Neuronal stem cell (in vitro differentiated cells): ENCODE measurements at regions not wholly inside any gene's neighbourhood (a gene's known extent, or its start where the extent isn't known, plus 50 kb on each side); places are given as distances from the start of the nearest gene placed in this dataset.

Experiments used
- DNase-seq: peaks from one replicate; pipeline ENCODE4 v3.0.0-alpha.2; 2013; ENCODE audit warnings: low spot score
- H2AFZ ChIP-seq: one replicate; pipeline ENCODE4 v1.6.1; 2013; ENCODE audit warnings: mild to moderate bottlenecking, low read length, inconsistent platforms
- H2AK5ac ChIP-seq: 2 replicates; pipeline ENCODE4 v1.6.1; 2013; ENCODE audit warnings: low read depth, mild to moderate bottlenecking, inconsistent platforms, low read length, moderate library complexity, mixed read lengths
- H2BK120ac ChIP-seq: 2 replicates; pipeline ENCODE4 v1.6.1; 2013; ENCODE audit warnings: low read depth, mild to moderate bottlenecking, inconsistent platforms, low read length, moderate library complexity, mixed read lengths
- H2BK12ac ChIP-seq: one replicate; pipeline ENCODE4 v1.6.1; 2013; ENCODE audit warnings: low read length, inconsistent platforms
- H2BK15ac ChIP-seq: 2 replicates; pipeline ENCODE4 v1.6.1; 2013; ENCODE audit warnings: mild to moderate bottlenecking, low read length, inconsistent platforms, mixed read lengths
- H2BK5ac ChIP-seq: one replicate; pipeline ENCODE4 v1.6.1; 2013; ENCODE audit warnings: inconsistent platforms, mild to moderate bottlenecking, low read length, moderate library complexity
- H3K14ac ChIP-seq: one replicate; pipeline ENCODE4 v1.6.1; 2013; ENCODE audit warnings: low read length, inconsistent platforms
- H3K18ac ChIP-seq: 2 replicates; pipeline ENCODE4 v1.6.1; 2013; ENCODE audit warnings: low read length, inconsistent platforms
- H3K23ac ChIP-seq: 2 replicates; pipeline ENCODE4 v1.6.1; 2013; ENCODE audit warnings: low read depth, mild to moderate bottlenecking, mixed read lengths, low read length, inconsistent platforms; ENCODE audit not compliant: poor library complexity
- H3K27ac ChIP-seq: replicated peaks from 3 replicates; pipeline ENCODE4 v1.5.1; 2013; ENCODE audit warnings: low read length, inconsistent platforms
- H3K27me3 ChIP-seq, 3 experiments: 2 replicates each; pipeline ENCODE4 v1.6.1; 2013; ENCODE audit warnings: low read length in 3 of 3, mild to moderate bottlenecking in 2 of 3, inconsistent platforms in 1 of 3, low read depth in 1 of 3, mixed read lengths in 1 of 3, moderate library complexity in 1 of 3; ENCODE audit not compliant: control insufficient read depth in 3 of 3, insufficient read depth in 3 of 3
- H3K36me3 ChIP-seq, 2 donors: replicated peaks in 1 of 2; 2 replicates each; pipeline ENCODE4 v1.6.1; 2013; ENCODE audit warnings: low read length in 2 of 2; ENCODE audit not compliant: control insufficient read depth in 2 of 2, insufficient read depth in 2 of 2
- H3K4ac ChIP-seq: 2 replicates; pipeline ENCODE4 v1.6.1; 2013; ENCODE audit warnings: inconsistent platforms, mild to moderate bottlenecking, low read length, moderate library complexity
- H3K4me1 ChIP-seq, 2 donors: 1 replicate in 1 of 2; 2 replicates in 1 of 2; pipeline ENCODE4 v1.6.1; 2013; ENCODE audit warnings: low read length in 2 of 2, low read depth in 1 of 2; ENCODE audit not compliant: control insufficient read depth in 2 of 2, insufficient read depth in 1 of 2
- H3K4me2 ChIP-seq: one replicate; pipeline ENCODE4 v1.6.1; 2013; ENCODE audit warnings: mild to moderate bottlenecking, low read length, inconsistent platforms; ENCODE audit not compliant: insufficient read depth, poor library complexity, severe bottlenecking
- H3K4me3 ChIP-seq, 2 donors: 2 replicates each; pipeline ENCODE4 v1.5.1; 2013; ENCODE audit warnings: low read length in 2 of 2, mild to moderate bottlenecking in 2 of 2, inconsistent platforms in 1 of 2, moderate library complexity in 1 of 2
- H3K79me1 ChIP-seq: one replicate; pipeline ENCODE4 v1.6.1; 2013; ENCODE audit warnings: low read depth, mild to moderate bottlenecking, inconsistent platforms, low read length, moderate library complexity
- H3K9ac ChIP-seq: one replicate; pipeline ENCODE4 v1.6.1; 2013; ENCODE audit warnings: mild to moderate bottlenecking, low read depth, low read length, inconsistent platforms; ENCODE audit not compliant: poor library complexity
- H3K9me3 ChIP-seq, 2 donors: replicated peaks in 1 of 2; 2 replicates each; pipeline versions ENCODE3 to v1.6.1; 2013; ENCODE audit warnings: low read length in 2 of 2, mild to moderate bottlenecking in 2 of 2, inconsistent platforms in 1 of 2, low read depth in 1 of 2, mixed read lengths in 1 of 2, moderate library complexity in 1 of 2; ENCODE audit not compliant: control insufficient read depth in 2 of 2, insufficient read depth in 1 of 2
- H4K8ac ChIP-seq: one replicate; pipeline ENCODE4 v1.6.1; 2013; ENCODE audit warnings: low read depth, mild to moderate bottlenecking, inconsistent platforms, low read length, moderate library complexity
- H4K91ac ChIP-seq: one replicate; pipeline ENCODE4 v1.6.1; 2013; ENCODE audit warnings: low read length, low read depth, mild to moderate bottlenecking, inconsistent platforms; ENCODE audit not compliant: poor library complexity
- WGBS, 2 donors: extraction: QIAGEN DNeasy Blood & Tissue Kit; methylation state at CpG; one replicate each; pipeline ENCODE4 v1.1.7; 2013; ENCODE audit warnings: missing lambda C conversion rate in 2 of 2, mixed read lengths in 1 of 2; ENCODE audit not compliant: insufficient read length in 2 of 2, insufficient replicate concordance in 1 of 2; ENCODE audit errors: extremely low coverage in 2 of 2; 5-methylcytosine and 5-hydroxymethylcytosine counted together

DNA sequence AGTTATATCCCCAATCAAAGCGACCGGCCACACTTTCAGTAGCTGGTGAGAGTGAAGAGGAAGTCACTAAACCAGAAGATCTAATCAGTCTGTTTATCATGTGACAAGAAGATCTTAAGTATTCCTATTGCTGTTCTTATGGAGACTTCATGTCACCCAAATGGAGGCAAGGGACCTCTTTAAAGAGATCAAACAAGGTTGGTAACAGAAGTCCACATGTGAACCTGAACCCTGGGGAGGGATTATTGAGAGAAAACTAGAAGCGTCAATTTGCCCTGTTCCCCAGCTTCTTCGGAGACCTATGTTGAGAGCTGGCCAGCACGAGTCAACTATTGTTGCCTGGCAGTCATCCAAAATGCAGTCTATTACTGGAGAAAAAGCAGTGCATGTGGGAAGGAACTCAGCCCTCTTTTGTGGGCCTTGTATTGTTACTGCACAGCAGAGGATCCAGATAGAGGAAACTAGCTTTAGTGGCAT is 76.9 kb upstream of the CTSC start:
- Histone ChIP-seq H2AK5ac (no peak overlapping the region), H4K91ac (no peak overlapping the region), H3K4me3 (no peak overlapping the region), H3K23ac (no peak overlapping the region), H3K4me2 (no peak overlapping the region), H2BK5ac (no peak overlapping the region), H2BK15ac (no peak overlapping the region), H3K27me3 (no peaks in the 10 kb centered on the region), H2BK12ac (no peak overlapping the region), H3K36me3 (no peaks in the 10 kb centered on the region), H3K9ac (no peak overlapping the region), H3K18ac (no peak overlapping the region), H3K9me3 (no peaks in the 10 kb centered on the region), H3K4ac (no peak overlapping the region), H2BK120ac (no peak overlapping the region), H4K8ac (no peak overlapping the region), H3K27ac (no peak overlapping the region), H2AFZ (no peak overlapping the region), H3K79me1 (no peaks in the 10 kb centered on the region), H3K14ac (no peak overlapping the region), H3K4me1 (no peaks in the 10 kb centered on the region)
- WGBS, 2 donors, result no CpG with 5 or more reads among the region's 5 CpGs
- no peak for DNase-seq

DNA sequence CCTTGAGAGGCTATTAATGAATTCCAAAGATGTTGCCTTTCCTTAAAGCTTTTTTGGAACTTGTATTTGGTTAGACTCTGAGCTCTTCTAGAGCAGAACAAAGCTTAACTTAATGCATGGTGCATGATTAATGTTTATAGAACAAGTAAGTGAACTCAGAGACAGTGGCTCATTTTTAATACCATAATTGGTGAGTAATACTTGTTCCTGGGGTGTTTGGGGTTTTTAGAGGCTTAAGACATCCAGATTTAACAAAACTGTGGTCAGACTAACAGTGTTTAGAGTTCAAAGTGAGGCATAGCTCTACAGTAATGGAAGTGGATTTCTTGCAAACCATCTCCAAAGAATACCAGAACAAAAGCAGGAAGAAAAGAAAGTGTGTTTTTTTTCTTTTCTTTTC is 73.7 kb upstream of the CTSC start:
- Histone ChIP-seq H3K9ac (no peak overlapping the region), H3K14ac (no peak overlapping the region), H3K79me1 (no peaks in the 10 kb centered on the region), H2BK5ac (no peak overlapping the region), H3K23ac (no peak overlapping the region), H2AFZ (no peak overlapping the region), H3K4me3 (no peak overlapping the region), H2AK5ac (no peak overlapping the region), H2BK15ac (no peak overlapping the region), H3K18ac (no peak overlapping the region), H4K91ac (no peak overlapping the region), H2BK120ac (no peak overlapping the region), H4K8ac (no peak overlapping the region), H3K9me3 (no peaks in the 10 kb centered on the region), H3K4me1 (no peaks in the 10 kb centered on the region), H3K27me3 (no peaks in the 10 kb centered on the region), H3K4me2 (no peak overlapping the region), H3K4ac (no peak overlapping the region), H3K27ac (no peak overlapping the region), H3K36me3 (no peaks in the 10 kb centered on the region), H2BK12ac (no peak overlapping the region)
- no peak for DNase-seq

DNA sequence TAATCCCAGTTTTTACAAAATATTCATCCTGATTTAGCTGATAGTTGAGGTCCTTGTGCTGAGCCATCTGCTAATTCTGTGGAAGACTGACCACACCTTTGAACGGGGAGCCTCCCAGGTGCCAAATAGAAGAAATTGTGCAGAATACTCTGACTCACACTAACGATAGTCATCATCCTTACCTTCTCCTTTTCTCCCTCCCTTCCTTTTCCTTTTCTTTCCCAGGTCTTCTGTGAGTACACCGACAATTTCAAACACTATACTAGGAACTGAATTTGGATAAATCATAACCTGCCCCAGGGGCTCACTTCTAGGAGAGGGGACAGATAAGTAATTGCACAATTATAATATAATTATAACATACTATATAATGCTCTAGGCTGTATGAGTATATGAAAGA is 73.1 kb upstream of the CTSC start:
- no peak overlapping the region for H3K9ac ChIP-seq
- H3K4ac ChIP-seq, result no peak overlapping the region
- no peak overlapping the region for H2BK12ac ChIP-seq
- no peak overlapping the region for H2BK5ac ChIP-seq
- no peaks in the 10 kb centered on the region for H3K36me3 ChIP-seq
- no peak overlapping the region for H4K91ac ChIP-seq
- no peak overlapping the region for H2BK120ac ChIP-seq
- no peaks in the 10 kb centered on the region for H3K79me1 ChIP-seq
- H3K4me2 ChIP-seq, result no peak overlapping the region
- H3K14ac ChIP-seq, result no peak overlapping the region
- no peak for DNase-seq
- H2AK5ac ChIP-seq, result no peak overlapping the region
- H3K18ac ChIP-seq, result no peak overlapping the region
- no peaks in the 10 kb centered on the region for H3K27me3 ChIP-seq
- H3K23ac ChIP-seq, result no peak overlapping the region
- H3K27ac ChIP-seq, result no peak overlapping the region
- no peak overlapping the region for H2BK15ac ChIP-seq
- WGBS, 2 donors, result no CpG with 5 or more reads among the region's 3 CpGs
- H3K4me3 ChIP-seq, result no peak overlapping the region
- no peaks in the 10 kb centered on the region for H3K4me1 ChIP-seq
- no peak overlapping the region for H2AFZ ChIP-seq
- no peak overlapping the region for H4K8ac ChIP-seq
- H3K9me3 ChIP-seq, result no peaks in the 10 kb centered on the region

DNA sequence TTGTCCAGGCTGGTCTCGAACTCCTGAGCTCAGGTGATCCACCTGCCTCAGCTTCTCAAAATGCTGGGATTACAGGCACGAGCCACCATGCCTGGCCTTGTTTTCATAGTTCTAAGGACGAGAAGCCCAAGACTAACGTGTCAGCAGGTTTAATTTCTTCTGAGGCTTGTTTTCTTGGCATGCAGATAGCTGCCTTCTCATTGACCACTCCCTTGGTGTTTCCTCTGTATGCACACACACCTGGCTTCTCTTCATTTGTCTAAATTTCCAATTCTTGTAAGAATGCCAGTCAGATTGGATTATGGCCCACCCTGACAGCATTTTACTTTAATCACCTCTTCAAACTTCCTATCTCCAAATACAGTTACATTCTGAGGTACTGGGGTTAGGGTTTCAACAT is 72.5 kb upstream of the CTSC start:
- Histone ChIP-seq H4K8ac (no peak overlapping the region), H3K79me1 (no peaks in the 10 kb centered on the region), H3K27ac (no peak overlapping the region), H2BK120ac (no peak overlapping the region), H2AFZ (no peak overlapping the region), H3K9ac (no peak overlapping the region), H3K14ac (no peak overlapping the region), H2BK12ac (no peak overlapping the region), H3K23ac (no peak overlapping the region), H3K36me3 (no peaks in the 10 kb centered on the region), H3K4me3 (no peak overlapping the region), H3K4ac (no peak overlapping the region), H2BK15ac (no peak overlapping the region), H2AK5ac (no peak overlapping the region), H3K18ac (no peak overlapping the region), H2BK5ac (no peak overlapping the region), H3K27me3 (no peaks in the 10 kb centered on the region), H3K4me2 (no peak overlapping the region), H3K9me3 (no peaks in the 10 kb centered on the region), H4K91ac (no peak overlapping the region), H3K4me1 (peaks cover 0 to 2% of the 10 kb centered on the region in 2 donors)
- no CpG with 5 or more reads among the region's 4 CpGs for WGBS, 2 donors
- no peak for DNase-seq
